ACC112 (cell line): ENCODE measurements at regions not wholly inside any gene's neighbourhood (a gene's known extent, or its start where the extent isn't known, plus 50 kb on each side); places are given as distances from the start of the nearest gene placed in this dataset.

Experiments used
- H2AFZ ChIP-seq: fragments of 200-600 bp; sonication (generic); one replicate; pipeline ENCODE4 v1.6.0; 2017; ENCODE audit warnings: antibody characterized with exemption, low read length; ENCODE audit not compliant: unreplicated experiment
- H3K27ac ChIP-seq: fragments of 200-600 bp; sonication (generic); 2 replicates; pipeline ENCODE4 v1.5.1; 2014; ENCODE audit warnings: low read depth, mild to moderate bottlenecking, antibody characterized with exemption, low read length, moderate library complexity
- H3K27me3 ChIP-seq: fragments of 200-600 bp; sonication (generic); 2 replicates; pipeline ENCODE4 v1.6.1; 2014; ENCODE audit warnings: mild to moderate bottlenecking, antibody characterized with exemption, low read length, moderate library complexity, mixed read lengths; ENCODE audit not compliant: insufficient read depth
- H3K36me3 ChIP-seq: fragments of 200-600 bp; sonication (generic); 2 replicates; pipeline ENCODE4 v1.6.1; 2016; ENCODE audit warnings: mild to moderate bottlenecking, antibody characterized with exemption, low read length, moderate library complexity, mixed read lengths; ENCODE audit not compliant: insufficient read depth
- H3K4me1 ChIP-seq: fragments of 200-600 bp; sonication (generic); one replicate; pipeline ENCODE4 v1.6.1; 2016; ENCODE audit warnings: low read length, mixed read lengths; ENCODE audit not compliant: insufficient read depth, unreplicated experiment, control insufficient read depth
- H3K4me3 ChIP-seq: fragments of 200-600 bp; sonication (generic); 2 replicates; pipeline ENCODE4 v1.5.1; 2014; ENCODE audit warnings: mild to moderate bottlenecking, low read depth, low read length
- H3K79me2 ChIP-seq: fragments of 200-600 bp; sonication (generic); one replicate; pipeline ENCODE4 v1.6.0; 2016; ENCODE audit warnings: low read length; ENCODE audit not compliant: control insufficient read depth, unreplicated experiment, insufficient read depth

DNA sequence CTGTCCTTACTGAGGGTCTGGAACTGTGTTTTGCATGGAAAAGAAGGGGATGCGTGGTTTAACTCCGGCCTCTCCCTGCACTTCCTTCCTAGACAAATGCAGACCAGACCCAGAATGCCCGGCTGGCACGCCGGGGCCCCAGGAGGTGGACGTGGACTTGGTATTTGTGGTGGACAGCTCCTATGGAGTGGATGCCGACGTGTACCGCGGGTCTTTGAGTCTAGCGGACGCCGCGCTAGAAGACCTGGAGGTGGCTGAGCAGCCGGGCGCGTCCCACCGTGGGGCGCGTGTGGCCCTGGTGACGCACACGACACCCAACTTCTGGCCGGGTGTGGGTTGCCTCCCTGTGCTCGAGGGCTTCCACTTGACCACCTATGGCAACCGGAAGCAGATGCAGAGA lies 81.8 kb upstream of the COL6A5 start:
- no peaks in the 10 kb centered on the region for H3K27me3 ChIP-seq
- H3K27ac ChIP-seq: no peak overlapping the region
- H2AFZ ChIP-seq: no peak overlapping the region
- no peaks in the 10 kb centered on the region for H3K79me2 ChIP-seq
- H3K36me3 ChIP-seq: no peaks in the 10 kb centered on the region
- H3K4me1 ChIP-seq: no peaks in the 10 kb centered on the region
- no peak overlapping the region for H3K4me3 ChIP-seq

GRCh38 chr3:130266817-130267216 lies 78.7 kb upstream of the COL6A5 start:
- H3K4me3 ChIP-seq: no peak overlapping the region
- H2AFZ ChIP-seq: no peak overlapping the region
- no peaks in the 10 kb centered on the region for H3K36me3 ChIP-seq
- H3K27me3 ChIP-seq: peaks cover 7% of the 10 kb centered on the region; the same call in 1 of the 2 replicates
- no peaks in the 10 kb centered on the region for H3K4me1 ChIP-seq
- no peaks in the 10 kb centered on the region for H3K79me2 ChIP-seq
- H3K27ac ChIP-seq: no peak overlapping the region

DNA sequence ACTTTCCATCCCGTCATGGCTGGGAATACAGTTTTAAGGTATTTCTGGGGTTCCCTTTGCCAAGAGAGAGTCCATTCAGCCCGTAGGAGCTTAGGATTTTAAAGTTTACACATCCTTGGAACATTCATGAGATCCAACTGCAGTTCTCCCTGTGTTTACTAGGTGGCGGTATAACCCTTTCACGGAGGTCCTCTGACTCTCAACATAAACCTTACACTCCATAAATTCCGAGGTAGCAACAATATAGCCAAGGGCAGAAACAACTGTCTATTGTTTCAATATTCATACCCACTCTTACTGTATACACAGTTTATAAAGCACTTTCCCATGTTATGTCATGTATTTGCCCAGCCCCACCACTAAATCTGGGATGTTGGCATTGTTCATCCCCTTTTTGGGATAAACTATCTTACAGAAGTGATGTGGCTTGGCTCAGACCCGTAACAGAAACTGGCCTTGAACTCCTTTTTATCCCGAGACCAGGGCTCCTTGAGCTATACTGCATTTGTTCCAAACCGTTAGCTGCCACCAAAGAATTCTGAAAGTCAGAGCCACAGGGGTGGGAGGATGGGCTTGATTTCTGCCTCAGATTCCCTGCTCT lies 69.2 kb upstream of the COL6A5 start:
- Histone ChIP-seq H3K27me3 (peaks cover 15% of the 10 kb centered on the region; the same call in 1 of the 2 replicates), H3K79me2 (no peaks in the 10 kb centered on the region), H3K4me3 (no peak overlapping the region), H3K27ac (no peak overlapping the region), H3K36me3 (no peaks in the 10 kb centered on the region), H3K4me1 (no peaks in the 10 kb centered on the region), H2AFZ (no peak overlapping the region)

DNA sequence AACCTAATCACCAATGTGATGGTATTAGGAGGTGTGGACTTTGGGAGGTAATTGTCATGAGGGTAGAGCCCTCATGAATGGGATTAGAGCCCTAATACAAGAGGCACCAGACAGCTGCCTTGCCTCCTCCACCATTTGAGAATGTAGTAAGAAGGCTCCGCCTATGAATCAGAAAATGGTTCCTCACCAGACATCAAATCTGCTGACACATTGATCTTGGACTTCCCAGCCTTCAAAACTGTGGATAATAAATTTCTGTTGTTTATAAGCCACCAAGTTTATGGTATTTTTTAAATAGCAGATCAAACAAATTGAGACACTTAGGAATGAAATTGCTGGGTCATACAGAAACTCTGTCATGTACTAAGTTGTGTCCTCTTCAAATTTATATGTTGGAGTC lies 56.8 kb upstream of the COL6A5 start:
- no peak overlapping the region for H3K27ac ChIP-seq
- no peaks in the 10 kb centered on the region for H3K27me3 ChIP-seq
- H2AFZ ChIP-seq: no peak overlapping the region
- H3K4me1 ChIP-seq: no peaks in the 10 kb centered on the region
- no peaks in the 10 kb centered on the region for H3K36me3 ChIP-seq
- no peak overlapping the region for H3K4me3 ChIP-seq
- H3K79me2 ChIP-seq: no peaks in the 10 kb centered on the region

GRCh38 chr3:130291148-130291547 lies 54.3 kb upstream of the COL6A5 start:
- Histone ChIP-seq H3K27ac (no peak overlapping the region), H3K4me3 (no peak overlapping the region), H3K27me3 (no peaks in the 10 kb centered on the region), H3K4me1 (no peaks in the 10 kb centered on the region), H3K36me3 (no peaks in the 10 kb centered on the region), H3K79me2 (no peaks in the 10 kb centered on the region), H2AFZ (no peak overlapping the region)

GRCh38 chr3:130293247-130293646 lies 52.2 kb upstream of the COL6A5 start:
- Histone ChIP-seq H3K4me1 (no peaks in the 10 kb centered on the region), H3K27ac (no peak overlapping the region), H3K4me3 (no peak overlapping the region), H3K79me2 (no peaks in the 10 kb centered on the region), H3K36me3 (no peaks in the 10 kb centered on the region), H3K27me3 (no peaks in the 10 kb centered on the region), H2AFZ (no peak overlapping the region)
